Esophagus squamous epithelium (tissue), 4 donors: ENCODE measurements at regions not wholly inside any gene's neighbourhood (a gene's known extent, or its start where the extent isn't known, plus 50 kb on each side); places are given as distances from the start of the nearest gene placed in this dataset.

Experiments
- CTCF ChIP-seq, 6 experiments: fragments of 450-650 bp in 4 of 6; fragments of 200-600 bp in 2 of 6; sonication (generic) in 2 of 6; IDR thresholded peaks; one replicate each; pipeline ENCODE4 v1.5.1; 2016 to 2019; ENCODE audit warnings: antibody characterized with exemption in 6 of 6, mild to moderate bottlenecking in 4 of 6, moderate library complexity in 4 of 6
- POLR2A ChIP-seq, 4 donors: fragments of 450-650 bp; IDR thresholded peaks; one replicate each; pipeline ENCODE4 v1.6.1; 2017; ENCODE audit warnings: antibody characterized with exemption in 4 of 4, mild to moderate bottlenecking in 4 of 4, moderate library complexity in 3 of 4

DNA sequence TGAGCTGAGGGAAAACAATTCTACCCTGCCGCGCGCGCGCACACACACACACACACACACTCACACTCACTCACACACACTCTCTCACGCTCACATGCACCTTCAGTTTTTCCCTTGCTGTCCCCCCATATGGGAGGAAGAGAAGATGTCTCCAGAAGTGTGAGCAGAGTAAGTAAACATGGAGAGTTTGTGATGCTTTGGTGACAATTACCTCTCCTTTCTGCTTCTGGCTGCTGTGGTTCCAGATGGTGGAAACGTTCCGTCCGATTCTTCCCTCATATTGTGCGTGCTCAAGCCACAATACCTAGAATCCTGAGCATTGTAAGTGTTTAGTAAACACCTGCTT is 86.7 kb downstream of the LINC00237 start:
- TF ChIP-seq POLR2A (IDR thresholded peaks at IDR 0.05) (no peak), CTCF (IDR thresholded peaks at IDR 0.05) (no peak)
